Adrenal gland (tissue), 9 donors: ENCODE measurements at regions not wholly inside any gene's neighbourhood (a gene's known extent, or its start where the extent isn't known, plus 50 kb on each side); places are given as distances from the start of the nearest gene placed in this dataset.

Experiments used
- DNase-seq, 7 donors: peaks; one replicate each; pipeline ENCODE4 v3.0.0-alpha.2; 2019 to 2020
- H3K27ac ChIP-seq, 5 donors: fragments of 200-600 bp; sonication (generic) in 4 of 5; 1 replicate in 3 of 5; 2 replicates in 2 of 5; pipeline versions ENCODE4 v1.5.1 to v1.8.0; 2016 to 2020; ENCODE audit warnings: mild to moderate bottlenecking in 1 of 5
- H3K27me3 ChIP-seq: fragments of 200-600 bp; 2 replicates; pipeline ENCODE4 v1.8.0; 2021
- H3K36me3 ChIP-seq, 2 donors: fragments of 200-600 bp; replicated peaks in 1 of 2; 1 replicate in 1 of 2; 2 replicates in 1 of 2; pipeline versions ENCODE4 v1.5.1 to v1.8.0; 2018 to 2022
- H3K4me1 ChIP-seq, 2 donors: fragments of 200-600 bp; replicated peaks in 1 of 2; 1 replicate in 1 of 2; 2 replicates in 1 of 2; pipeline versions ENCODE4 v1.5.1 to v1.8.0; 2018 to 2021
- H3K4me3 ChIP-seq, 4 donors: fragments of 200-600 bp; sonication (generic) in 3 of 4; one replicate each; pipeline ENCODE4 v1.5.1; 2016 to 2018
- H3K9me3 ChIP-seq, 3 donors: fragments of 200-600 bp; sonication (generic) in 1 of 3; replicated peaks in 1 of 3; 1 replicate in 2 of 3; 2 replicates in 1 of 3; pipeline versions ENCODE4 v1.5.1 to v1.8.0; 2016 to 2021
- POLR2A ChIP-seq, 2 donors: fragments of 450-650 bp; IDR thresholded peaks; one replicate each; pipeline ENCODE4 v1.6.1; 2017; ENCODE audit warnings: antibody characterized with exemption in 2 of 2, mild to moderate bottlenecking in 2 of 2, moderate library complexity in 1 of 2
- WGBS, 4 donors: extraction: QIAGEN DNeasy Blood & Tissue Kit in 2 of 4; methylation state at CpG; one replicate each; pipeline versions ENCODE4 v1.1.5 to v1.1.7; 2013 to 2017; 5-methylcytosine and 5-hydroxymethylcytosine counted together
- intact Hi-C, 2 donors: fragments of 100-400 bp; cut with DNase I; formaldehyde crosslinking; loops; one replicate each; pipeline versions ENCODE4 v1.14.1 to v1.15.0; 2022 to 2023
- TF ChIP-seq, protein P1 (sequence below), 6 experiments: fragments of 450-650 bp in 4 of 6; fragments of 200-600 bp in 2 of 6; sonication (generic) in 1 of 6; IDR thresholded peaks; 1 replicate in 5 of 6; 2 replicates in 1 of 6; pipeline versions ENCODE4 v1.5.1 to v1.8.0; 2016 to 2021; ENCODE audit warnings: antibody characterized with exemption in 6 of 6, mild to moderate bottlenecking in 2 of 6, moderate library complexity in 1 of 6
- donor health status: healthy with polysubstance abuse.
- donor health status: Bipolar disorder and iron deficiency.
- donor health status: DM: yes; HTN: yes; CAD: no.
- donor health status: DM: no; HTN: no; CAD: no.
- donor health status: DM: no; HTN: no; CAD: no.

DNA sequence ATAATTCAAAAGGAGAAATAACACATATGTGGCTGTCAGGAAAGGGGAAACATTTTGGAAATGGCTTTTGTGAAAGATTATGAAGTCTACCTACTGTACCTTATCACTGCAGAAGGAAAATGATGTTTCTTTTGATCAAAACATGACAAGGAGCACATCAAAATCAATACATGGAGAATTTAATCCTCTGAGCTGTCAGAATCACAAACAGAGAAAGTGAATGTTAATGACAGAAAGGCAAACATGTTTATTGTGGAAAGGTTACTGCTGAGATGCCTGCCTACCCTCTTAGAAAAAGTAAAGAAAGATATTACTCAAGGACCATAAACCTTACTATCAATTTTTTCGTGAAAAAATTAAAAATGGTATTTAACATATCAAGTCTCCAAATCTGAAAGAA is 794.5 kb upstream of the GYPC start:
- 71 to 88% (median 77%) methylated on average over 1 of the region's 1 CpG for whole genome bisulfite sequencing, 4 donors
- H3K27ac ChIP-seq: no peak overlapping the region
- no peak for DNase-seq
- H3K4me3 ChIP-seq: no peak overlapping the region
- TF ChIP-seq, protein P1, sequence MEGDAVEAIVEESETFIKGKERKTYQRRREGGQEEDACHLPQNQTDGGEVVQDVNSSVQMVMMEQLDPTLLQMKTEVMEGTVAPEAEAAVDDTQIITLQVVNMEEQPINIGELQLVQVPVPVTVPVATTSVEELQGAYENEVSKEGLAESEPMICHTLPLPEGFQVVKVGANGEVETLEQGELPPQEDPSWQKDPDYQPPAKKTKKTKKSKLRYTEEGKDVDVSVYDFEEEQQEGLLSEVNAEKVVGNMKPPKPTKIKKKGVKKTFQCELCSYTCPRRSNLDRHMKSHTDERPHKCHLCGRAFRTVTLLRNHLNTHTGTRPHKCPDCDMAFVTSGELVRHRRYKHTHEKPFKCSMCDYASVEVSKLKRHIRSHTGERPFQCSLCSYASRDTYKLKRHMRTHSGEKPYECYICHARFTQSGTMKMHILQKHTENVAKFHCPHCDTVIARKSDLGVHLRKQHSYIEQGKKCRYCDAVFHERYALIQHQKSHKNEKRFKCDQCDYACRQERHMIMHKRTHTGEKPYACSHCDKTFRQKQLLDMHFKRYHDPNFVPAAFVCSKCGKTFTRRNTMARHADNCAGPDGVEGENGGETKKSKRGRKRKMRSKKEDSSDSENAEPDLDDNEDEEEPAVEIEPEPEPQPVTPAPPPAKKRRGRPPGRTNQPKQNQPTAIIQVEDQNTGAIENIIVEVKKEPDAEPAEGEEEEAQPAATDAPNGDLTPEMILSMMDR (IDR thresholded peaks at IDR 0.05): no peak
- no peak for TF ChIP-seq POLR2A (IDR thresholded peaks at IDR 0.05)
- no peaks in the 10 kb centered on the region for H3K9me3 ChIP-seq
- no peaks in the 10 kb centered on the region for H3K4me1 ChIP-seq
- no peaks in the 10 kb centered on the region for H3K27me3 ChIP-seq
- intact Hi-C loops: no loop called here
- no peaks in the 10 kb centered on the region for H3K36me3 ChIP-seq

DNA sequence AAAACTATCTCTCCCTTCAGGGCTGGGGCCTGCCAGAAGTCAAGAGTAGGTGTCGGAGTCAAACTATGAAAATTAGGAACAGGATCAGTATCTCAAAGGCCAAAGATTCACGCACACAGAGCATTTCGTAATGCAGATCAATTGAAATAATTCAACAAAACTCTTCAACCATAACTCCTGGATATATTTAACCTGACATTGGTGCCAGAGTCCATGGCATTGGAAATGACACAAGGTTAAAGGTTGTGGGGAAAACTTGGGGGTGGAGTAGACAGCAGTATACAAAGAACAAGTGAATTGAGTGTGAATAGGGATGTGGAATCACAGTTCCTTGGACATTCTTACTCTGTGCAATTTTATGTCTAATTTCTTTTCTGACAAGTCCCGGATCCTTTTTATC is 788.0 kb upstream of the GYPC start:
- no peak for DNase-seq
- H3K9me3 ChIP-seq: no peaks in the 10 kb centered on the region
- H3K36me3 ChIP-seq: no peaks in the 10 kb centered on the region

DNA sequence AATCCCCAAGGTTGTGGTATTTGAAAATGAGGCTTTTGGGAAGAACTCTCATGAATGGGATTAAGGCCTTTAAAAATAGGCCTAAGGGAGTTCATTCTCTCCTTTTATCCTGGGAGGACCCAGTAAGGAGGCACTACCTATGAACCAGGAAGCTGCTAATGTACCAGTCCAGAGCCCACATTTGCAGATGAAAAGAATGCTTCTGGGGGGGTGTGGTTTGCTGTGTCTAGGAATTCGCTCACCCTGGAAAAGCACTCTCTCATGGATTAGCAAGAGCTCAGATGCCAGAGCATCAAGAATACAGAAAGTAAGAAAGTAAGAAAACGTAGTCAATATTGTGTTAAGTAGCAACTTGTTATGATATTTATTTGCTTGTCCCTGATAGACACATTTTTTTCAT is 785.7 kb upstream of the GYPC start:
- Histone ChIP-seq H3K4me1 (no peaks in the 10 kb centered on the region), H3K4me3 (no peak overlapping the region), H3K9me3 (no peaks in the 10 kb centered on the region), H3K27me3 (no peaks in the 10 kb centered on the region), H3K27ac (no peak overlapping the region), H3K36me3 (no peaks in the 10 kb centered on the region)
- DNase-seq: no peak
- 62 to 75% (median 71%) methylated on average over 2 of the region's 2 CpGs for WGBS, 4 donors
- intact Hi-C loops: no loop called here
- TF ChIP-seq, protein P1 (IDR thresholded peaks at IDR 0.05): no peak
- TF ChIP-seq POLR2A (IDR thresholded peaks at IDR 0.05): no peak

More for the DNA sequence above, 788.0 kb upstream of the GYPC start:
- intact Hi-C loops: no loop called here
- Histone ChIP-seq H3K27me3 (no peaks in the 10 kb centered on the region), H3K4me3 (no peak overlapping the region), H3K27ac (no peak overlapping the region), H3K4me1 (no peaks in the 10 kb centered on the region)
- TF ChIP-seq POLR2A (IDR thresholded peaks at IDR 0.05): no peak
- TF ChIP-seq, protein P1 (IDR thresholded peaks at IDR 0.05): no peak
- 81 to 91% (median 85%) methylated on average over 4 of the region's 4 CpGs for WGBS, 4 donors

DNA sequence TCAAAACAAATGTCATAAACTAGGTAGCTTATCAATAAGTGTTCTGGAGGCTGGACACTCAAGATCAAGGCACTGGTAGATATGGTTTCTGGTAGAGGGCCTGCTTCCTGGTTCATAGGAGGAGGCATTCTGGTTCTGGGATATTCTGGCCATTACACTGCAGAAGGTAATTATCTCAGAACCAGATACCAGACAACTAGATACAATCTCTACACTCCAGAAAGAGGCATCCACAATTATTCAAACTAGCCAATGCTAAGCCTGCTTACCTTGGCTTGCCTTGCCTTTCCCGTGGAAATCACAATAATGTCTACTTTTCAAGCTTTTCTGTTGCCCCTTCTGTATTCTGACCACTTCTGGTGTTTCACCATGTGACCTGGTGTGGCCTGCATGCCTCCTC is 785.2 kb upstream of the GYPC start:
- Histone ChIP-seq H3K36me3 (no peaks in the 10 kb centered on the region), H3K4me1 (no peaks in the 10 kb centered on the region), H3K4me3 (no peak overlapping the region), H3K27me3 (no peaks in the 10 kb centered on the region), H3K27ac (no peak overlapping the region), H3K9me3 (no peaks in the 10 kb centered on the region)
- intact Hi-C loops: no loop called here
- 33 to 61% (median 48%) methylated on average over 1 of the region's 1 CpG for WGBS, 4 donors
- TF ChIP-seq POLR2A (IDR thresholded peaks at IDR 0.05): no peak
- TF ChIP-seq, protein P1 (IDR thresholded peaks at IDR 0.05): no peak
- no peak for DNase-seq
